GM21360 (cell line): ENCODE measurements at regions not wholly inside any gene's neighbourhood (a gene's known extent, or its start where the extent isn't known, plus 50 kb on each side); places are given as distances from the start of the nearest gene placed in this dataset.

ENCODE experiments used
- ATAC-seq: cut with Tn5 transposase; IDR thresholded peaks from one replicate; pipeline ENCODE4 v1.9.1; 2021; ENCODE audit warnings: mild to moderate bottlenecking, moderate library complexity; ENCODE audit not compliant: unreplicated experiment

GRCh38 chr3:178445139-178445538 is 91.1 kb upstream of the KCNMB2 start:
- no peak for ATAC-seq

- no peak for ATAC-seq
These were observed 90.2 kb upstream of the KCNMB2 start for GRCh38 chr3:178446059-178446458.

- no peak for ATAC-seq
These were observed 85.8 kb upstream of the KCNMB2 start for GRCh38 chr3:178450476-178450875.

- no peak for ATAC-seq
These were observed 84.4 kb upstream of the KCNMB2 start for GRCh38 chr3:178451799-178452198.

- ATAC-seq: no peak
These were observed 81.5 kb upstream of the KCNMB2 start for GRCh38 chr3:178454726-178455125.

- ATAC-seq: no peak
These were observed 81.0 kb upstream of the KCNMB2 start for GRCh38 chr3:178455226-178455625.

GRCh38 chr3:178455946-178456345 is 80.3 kb upstream of the KCNMB2 start:
- ATAC-seq: no peak

- ATAC-seq: no peak
These were observed 79.5 kb upstream of the KCNMB2 start for GRCh38 chr3:178456621-178457285.

GRCh38 chr3:178457511-178457910 is 78.7 kb upstream of the KCNMB2 start:
- ATAC-seq: no peak

- ATAC-seq: no peak
These were observed 77.8 kb upstream of the KCNMB2 start for GRCh38 chr3:178458313-178459037.

- ATAC-seq: no peak
These were observed 77.2 kb upstream of the KCNMB2 start for GRCh38 chr3:178459038-178459410.

- ATAC-seq: no peak
These were observed 70.7 kb upstream of the KCNMB2 start for GRCh38 chr3:178465260-178466180.

- ATAC-seq: no peak
These were observed 63.3 kb upstream of the KCNMB2 start for GRCh38 chr3:178472941-178473340.

- ATAC-seq: no peak
These were observed 61.7 kb upstream of the KCNMB2 start for GRCh38 chr3:178474526-178474925.

- no peak for ATAC-seq
These were observed 61.2 kb upstream of the KCNMB2 start for GRCh38 chr3:178475062-178475461.

- ATAC-seq: no peak
These were observed 59.4 kb upstream of the KCNMB2 start for GRCh38 chr3:178476886-178477285.

- ATAC-seq: no peak
These were observed 56.8 kb upstream of the KCNMB2 start for GRCh38 chr3:178479446-178479845.

- no peak for ATAC-seq
These were observed 56.4 kb upstream of the KCNMB2 start for GRCh38 chr3:178479860-178480259.

GRCh38 chr3:178480274-178480673 is 56.0 kb upstream of the KCNMB2 start:
- ATAC-seq: peak; percentile 14

GRCh38 chr3:178480795-178481194 is 55.4 kb upstream of the KCNMB2 start:
- ATAC-seq: peak; percentile 100

- no peak for ATAC-seq
These were observed 53.3 kb upstream of the KCNMB2 start for GRCh38 chr3:178482981-178483380.

- ATAC-seq: no peak
These were observed 52.5 kb upstream of the KCNMB2 start for GRCh38 chr3:178483704-178484103.
